COLO668 (cell line): ENCODE measurements at regions not wholly inside any gene's neighbourhood (a gene's known extent, or its start where the extent isn't known, plus 50 kb on each side); places are given as distances from the start of the nearest gene placed in this dataset.

Experiments
- DNase-seq: peaks from one replicate; lab custom pipeline; 2025; ENCODE audit not compliant: unreplicated experiment; lab: John Stamatoyannopoulos, UW

DNA sequence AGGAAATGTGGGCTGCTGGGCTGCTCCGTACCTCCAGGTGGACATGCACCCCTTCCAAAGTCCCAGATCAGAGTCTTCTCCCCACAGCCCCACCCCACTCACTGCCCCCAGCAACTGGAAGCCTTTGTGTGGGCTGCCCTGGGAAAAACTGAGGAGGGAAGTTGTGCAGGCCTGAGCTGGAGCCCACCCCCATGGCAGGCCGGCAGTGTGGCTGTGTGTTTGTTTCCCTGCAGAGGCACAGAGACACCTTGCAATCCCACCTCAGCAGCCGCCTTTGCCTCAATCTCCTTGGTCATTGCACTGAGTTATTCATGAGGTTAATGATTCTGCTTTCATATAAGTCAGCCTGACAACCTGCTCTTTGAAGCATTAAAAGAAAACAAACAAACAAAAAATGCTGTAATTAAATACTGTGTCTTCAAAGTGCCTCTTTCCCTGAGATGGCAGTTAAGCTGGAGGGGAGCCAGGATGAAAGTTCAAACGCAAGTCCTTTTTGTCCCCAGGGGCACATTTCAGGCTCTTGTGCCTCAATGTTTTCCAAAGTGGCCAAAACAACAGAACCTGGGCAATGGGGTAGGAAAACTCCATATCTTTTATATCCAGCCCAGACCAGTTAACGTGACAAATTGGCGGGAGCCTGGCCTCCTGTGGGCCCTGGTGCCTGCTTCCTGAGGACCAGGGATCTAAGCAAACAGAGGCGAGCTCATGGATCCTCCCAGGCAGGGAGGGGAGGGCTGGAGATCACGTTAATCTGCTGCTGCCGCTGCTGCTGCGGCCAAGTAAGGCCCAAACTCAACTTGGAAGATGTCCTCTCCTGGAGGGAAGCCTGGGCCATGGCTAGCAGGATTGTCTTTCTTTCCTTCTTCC lies 51.9 kb upstream of the TSPAN11 start:
- DNase-seq = peak; percentile 75

DNA sequence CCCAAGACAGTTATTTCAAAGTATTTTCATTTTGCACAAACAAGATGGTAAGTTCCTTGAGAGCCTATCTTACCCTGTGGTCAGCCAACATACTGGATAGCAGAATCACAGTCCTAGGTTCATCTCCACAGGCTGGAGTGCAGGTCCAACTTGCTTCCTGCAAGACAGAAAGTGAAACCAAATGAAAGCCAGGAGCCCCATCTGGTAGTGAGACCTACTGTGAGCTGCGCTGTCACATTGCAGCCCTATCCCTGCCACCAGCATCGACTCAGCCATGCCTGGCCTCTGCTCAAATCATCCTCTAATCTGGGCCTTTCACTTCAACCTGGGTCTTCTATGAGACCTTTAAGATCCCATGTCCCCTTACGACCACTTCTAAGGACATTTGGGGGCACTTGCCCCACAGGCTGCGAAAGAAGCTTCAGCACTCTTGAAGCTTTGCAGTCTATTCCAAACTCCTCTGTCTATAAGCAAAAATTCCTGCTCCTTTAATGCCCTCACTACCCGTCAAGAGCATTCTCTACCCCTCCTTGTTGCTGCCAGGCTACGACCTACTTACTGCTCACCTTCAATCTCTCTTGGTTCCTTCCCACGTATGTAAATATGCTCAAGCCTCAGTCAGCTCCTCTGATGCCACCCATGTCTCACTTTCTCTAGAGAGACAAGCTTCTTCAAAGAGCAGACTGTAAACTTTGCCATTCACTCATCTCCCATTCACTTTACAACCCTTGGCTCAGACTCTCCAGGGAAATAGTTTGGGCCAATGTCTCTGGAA lies 55.9 kb upstream of the TSPAN11 start:
- DNase-seq = no peak

DNA sequence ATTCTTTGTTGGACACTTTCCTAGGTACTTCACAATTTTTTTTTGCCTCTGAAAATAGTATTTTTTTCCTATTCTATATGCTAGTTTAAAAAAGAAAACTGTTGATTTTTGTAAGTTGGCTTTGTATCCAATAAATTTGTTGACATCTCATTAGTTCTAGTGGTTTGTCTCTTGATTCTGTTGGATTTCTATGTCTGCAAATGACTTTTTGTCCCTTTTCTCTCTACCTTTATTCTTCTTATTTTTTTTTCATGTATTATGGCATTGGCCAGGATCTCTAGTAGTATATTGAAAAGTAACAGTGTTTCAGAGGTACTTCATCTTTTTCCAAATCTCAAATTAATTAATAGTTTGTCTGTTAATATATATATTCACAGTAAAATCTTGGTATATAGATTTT lies 59.1 kb upstream of the TSPAN11 start:
- DNase-seq = no peak

DNA sequence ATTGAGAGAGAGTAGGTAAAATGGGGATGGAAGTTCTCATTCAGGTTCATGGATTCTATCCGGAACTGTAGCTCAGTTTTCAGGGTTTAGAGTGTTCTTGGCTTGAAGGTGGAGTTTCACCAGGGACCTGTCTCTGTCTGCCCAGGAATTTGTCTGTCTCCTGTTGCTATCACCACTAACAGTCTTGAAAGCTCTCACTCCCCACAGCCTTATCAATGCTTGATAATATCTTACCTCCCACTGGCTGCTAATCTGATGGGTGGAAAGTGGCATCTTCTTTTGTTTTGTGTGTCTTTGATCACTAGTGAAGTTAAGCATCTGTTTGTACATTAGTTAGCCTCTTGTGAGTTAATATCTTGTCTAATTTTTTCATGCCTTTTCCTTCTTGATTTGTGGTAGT lies 60.3 kb upstream of the TSPAN11 start:
- DNase-seq = no peak

DNA sequence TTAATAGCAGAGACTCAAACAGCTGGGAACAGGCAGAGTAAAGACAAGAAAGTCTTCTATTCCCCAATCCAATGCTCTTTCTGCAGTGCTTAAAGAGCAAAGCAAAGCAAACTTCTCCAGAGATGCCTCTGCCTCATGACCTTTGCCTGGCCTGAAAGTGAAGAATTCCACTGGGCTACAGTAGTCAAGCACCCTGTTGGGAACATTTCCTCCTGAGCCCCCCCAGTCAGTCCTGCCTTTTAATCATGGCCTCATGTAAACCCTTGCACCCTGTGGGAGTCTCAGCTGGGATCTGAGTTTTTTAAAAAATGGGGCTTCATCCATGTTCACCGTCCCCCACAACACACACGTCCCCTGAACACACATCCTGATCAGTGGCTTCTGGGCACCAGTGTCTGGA lies 62.7 kb upstream of the TSPAN11 start:
- DNase-seq = no peak

DNA sequence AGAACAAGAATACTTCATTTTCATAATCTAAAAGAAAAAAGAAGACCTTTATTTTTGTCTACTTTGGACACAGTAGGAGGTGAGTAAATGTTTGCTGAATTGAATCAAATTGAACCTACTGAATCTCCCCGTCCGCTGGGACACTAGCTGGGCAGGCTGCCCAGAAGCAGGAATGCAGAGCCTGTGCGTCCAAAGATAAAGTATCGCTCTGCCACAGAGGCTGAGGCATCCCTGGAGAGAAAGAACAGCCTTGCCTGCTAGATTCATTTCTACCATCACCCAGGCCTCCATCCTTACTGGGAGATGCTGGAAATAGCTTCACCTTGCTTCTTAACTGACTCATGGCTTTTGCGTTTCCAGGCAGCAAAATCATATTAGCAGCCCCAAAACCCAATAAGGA lies 64.1 kb upstream of the TSPAN11 start:
- no peak for DNase-seq

DNA sequence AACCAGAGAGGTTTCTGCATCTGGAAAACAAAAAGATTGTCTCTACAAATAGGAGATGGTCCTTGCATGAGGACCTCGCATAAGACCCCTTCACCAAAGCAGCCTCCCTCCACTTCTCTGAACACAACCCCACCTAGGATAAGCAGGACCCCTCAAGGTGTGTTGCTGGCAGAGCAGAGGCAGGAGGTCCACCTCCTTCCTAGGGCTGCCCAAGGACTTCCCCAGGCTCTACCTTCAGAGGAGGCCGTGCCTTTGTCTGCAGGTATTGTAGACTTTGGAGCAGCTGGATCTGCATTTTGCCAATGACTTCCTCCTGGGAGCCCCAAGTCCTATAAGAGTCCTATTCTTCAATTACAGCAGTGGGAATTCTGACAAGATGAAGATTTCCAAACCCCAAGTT lies 67.3 kb upstream of the TSPAN11 start:
- no peak for DNase-seq

DNA sequence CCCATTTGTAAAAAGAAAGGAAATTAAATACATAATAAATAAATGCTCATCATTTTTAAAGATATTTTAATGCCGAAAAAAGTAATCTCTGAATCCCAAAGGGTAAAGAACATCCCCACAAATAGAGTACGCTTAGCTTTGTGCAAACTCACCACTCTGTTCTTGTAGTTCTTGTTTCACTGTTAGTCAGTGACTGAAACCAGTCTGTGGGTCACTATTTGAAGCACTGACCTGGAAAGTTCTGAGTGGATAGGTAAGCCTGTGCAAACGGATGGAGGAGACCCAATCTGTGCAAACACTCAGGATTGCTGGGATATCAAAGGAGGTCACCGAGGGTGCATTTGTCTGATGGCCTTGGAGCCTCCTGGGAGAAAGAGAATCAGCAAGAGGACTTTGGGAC lies 68.1 kb upstream of the TSPAN11 start:
- DNase-seq = no peak

DNA sequence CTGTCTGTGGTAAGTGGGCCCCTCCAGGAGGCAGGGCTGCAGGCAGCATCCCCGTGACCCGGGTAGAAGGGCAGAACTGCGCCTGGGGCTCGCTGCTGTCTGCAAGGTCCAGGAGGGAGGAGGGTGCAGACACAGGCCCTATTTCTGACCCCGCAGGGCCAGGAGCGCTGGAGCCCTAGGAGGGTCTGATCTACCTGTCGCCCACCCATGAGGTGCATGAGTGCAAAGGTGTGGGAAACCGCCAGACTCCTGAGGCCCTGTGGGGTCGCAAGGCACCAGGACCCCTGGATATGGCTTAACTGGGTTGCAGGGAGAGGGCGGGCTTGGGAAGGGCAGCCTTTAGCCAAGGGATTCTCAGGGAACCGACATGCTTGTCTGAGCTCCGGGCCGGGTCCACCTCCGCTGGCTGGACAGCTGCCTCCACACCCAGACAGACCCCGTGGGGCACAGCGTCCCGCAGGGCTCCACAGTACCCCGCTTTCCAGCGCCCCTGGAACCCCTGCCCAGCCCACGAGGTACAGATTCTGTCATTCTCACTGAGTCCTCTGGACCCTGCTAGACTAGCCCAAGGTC lies 72.9 kb upstream of the TSPAN11 start:
- DNase-seq = no peak

DNA sequence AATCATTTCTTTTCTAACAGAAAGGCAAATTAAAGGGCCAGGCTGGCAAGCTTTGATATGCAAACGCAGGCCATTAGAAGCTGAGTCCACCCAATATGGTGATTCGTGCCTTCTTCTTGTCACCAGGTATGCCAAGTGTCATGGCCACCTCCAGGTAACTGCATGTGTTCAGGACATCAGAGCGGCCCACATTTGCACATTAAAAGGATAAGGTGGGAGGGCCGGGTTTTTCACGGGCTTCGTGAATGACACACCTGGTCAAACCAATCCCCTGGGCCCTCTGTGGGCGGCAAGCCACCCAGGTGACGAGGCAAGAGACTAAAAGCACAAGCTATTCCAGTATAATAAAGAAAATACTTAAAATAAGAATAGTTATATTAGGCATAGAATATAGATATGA lies 75.9 kb upstream of the TSPAN11 start:
- no peak for DNase-seq

DNA sequence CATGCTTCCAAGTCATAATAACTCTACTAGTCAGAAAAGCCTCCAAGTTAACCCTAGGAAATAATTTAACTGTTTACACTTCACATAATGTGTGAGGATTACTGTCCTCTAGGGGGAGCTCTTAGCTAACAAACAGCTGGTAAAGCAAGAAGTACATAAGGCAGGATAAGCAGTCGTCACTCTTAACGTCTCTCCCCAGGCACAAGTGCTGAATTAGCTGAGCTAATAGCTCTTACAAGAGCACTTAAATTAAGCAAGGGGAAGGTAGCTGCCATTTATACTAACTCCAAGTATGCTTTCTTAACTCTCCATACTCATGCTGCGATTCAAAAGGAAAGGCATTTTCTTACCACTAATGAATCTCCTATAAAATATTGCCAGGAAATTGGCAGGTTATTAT lies 79.3 kb upstream of the TSPAN11 start:
- peak; percentile 32 for DNase-seq

DNA sequence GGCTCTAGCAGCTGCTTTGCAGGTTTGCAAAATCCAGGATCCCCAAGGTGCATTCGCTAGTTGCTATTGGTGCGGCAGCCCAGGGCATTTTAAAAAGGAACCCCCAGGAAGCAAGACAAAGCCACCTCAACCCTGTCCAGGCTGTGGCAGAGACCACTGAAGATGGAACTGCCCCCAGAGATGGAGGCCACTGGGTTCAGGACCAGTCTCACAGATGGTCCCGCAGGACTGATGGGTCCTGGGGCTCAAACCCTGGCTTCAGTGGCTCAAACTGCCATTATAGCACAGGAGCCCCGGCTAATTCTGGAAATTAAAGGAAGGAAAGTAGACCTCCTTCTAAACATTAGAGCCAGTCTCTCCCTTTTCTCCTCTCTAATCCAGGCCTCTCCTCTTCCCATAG lies 79.8 kb upstream of the TSPAN11 start:
- DNase-seq = no peak

DNA sequence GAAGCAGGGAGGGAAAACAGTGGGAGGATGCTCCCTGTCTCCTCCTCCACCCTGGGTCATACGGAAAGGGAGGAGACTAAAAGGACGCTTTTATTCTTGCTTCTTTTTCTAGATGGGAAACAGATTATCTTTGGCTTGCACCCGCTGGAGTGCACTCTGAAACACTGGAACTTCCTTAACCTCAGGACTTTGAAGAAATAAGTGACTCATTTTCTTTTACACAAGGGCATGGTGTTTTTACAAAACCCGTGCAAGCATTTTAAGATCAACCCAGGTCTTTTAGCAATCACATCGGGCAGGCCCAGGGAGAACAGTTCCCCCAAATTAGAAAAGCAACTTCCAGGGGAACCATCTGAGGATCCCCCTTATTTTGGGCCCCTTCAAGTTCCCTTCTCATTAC lies 80.9 kb upstream of the TSPAN11 start:
- DNase-seq = no peak

DNA sequence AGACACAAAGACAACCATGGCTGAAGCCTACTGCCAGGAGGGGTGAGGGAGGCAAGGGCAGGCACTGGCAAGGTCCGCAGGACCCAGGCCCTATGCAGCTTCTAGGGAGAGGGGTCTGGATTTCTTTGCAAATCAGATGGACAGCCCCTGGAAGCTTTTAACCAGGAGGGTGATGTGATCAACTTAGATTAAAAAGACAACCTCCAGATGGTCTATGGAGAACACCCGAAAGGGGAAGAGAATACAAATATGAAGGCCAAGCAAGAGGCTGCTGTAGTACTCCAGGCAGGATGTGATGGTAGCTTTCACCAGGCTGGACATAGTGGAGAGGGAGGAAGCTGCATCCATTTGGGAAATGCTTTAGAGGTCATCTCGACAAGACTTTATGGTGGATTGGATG lies 83.3 kb upstream of the TSPAN11 start:
- DNase-seq = no peak

DNA sequence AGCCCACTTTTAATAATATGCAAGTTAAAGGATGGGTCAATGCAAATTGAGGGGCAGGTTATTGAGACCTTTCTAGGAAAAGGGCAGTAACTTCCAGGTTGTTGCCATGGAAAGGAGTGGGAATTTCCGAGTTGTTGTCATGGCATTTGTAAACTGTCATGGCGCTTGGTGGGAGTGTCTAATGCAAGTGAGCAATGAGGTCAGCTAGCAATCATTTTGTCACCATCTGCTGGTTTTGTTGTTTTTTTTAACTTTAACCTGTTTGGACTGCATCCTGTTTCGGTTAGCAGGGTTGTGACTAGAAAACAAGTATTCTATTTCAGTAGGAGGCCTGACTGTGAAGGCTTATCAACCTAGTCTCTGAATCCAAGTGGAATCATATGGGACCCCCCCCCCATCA lies 85.8 kb upstream of the TSPAN11 start:
- DNase-seq = no peak

DNA sequence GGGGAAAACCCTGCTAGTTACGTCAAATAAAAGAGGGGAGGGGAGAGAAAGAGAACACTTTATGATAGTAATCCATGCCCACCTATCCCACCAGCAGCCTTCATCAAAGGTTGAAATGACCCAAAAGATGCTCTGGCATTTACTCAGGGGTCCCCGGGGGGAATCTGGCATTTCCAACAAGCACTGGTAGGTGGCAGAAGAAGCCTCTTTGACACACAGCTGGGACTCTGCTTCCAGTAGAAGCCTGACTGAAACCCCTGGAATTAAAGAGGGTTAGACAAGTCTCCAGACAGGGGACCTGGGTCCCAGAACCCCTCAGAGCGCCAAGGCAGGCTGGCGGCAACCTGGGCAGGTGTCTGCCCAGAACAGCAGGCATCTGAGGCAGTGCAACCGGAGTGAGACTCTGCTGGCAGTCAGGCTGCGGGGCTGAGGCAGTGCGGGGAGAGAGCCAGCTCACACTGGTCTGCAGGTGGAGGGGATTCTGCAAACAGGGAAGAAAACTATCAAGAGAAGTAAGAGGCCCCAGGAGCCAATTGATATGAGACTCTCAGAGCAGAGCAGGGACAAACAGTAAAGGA lies 85.0 kb upstream of the CAPRIN2 start:
- DNase-seq = no peak

DNA sequence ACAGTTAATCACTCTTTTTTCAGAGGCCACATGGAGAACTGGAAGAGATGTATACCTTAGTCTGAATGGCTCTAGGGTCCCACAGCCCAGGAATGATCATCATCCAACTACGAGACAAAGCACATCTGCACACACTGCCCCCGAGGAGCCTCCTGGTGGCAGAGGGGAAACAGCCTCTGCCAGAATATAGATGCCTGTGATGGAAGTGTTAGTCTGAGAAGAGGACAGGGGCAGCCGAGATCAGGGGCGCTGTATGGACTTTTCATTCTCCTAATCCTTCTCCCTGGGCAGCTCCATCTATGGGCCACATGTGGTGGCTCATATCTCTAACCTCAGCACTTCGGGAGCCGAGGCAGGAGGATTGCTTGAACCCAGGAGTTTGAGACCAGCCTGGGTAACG lies 82.8 kb upstream of the CAPRIN2 start:
- DNase-seq = no peak

DNA sequence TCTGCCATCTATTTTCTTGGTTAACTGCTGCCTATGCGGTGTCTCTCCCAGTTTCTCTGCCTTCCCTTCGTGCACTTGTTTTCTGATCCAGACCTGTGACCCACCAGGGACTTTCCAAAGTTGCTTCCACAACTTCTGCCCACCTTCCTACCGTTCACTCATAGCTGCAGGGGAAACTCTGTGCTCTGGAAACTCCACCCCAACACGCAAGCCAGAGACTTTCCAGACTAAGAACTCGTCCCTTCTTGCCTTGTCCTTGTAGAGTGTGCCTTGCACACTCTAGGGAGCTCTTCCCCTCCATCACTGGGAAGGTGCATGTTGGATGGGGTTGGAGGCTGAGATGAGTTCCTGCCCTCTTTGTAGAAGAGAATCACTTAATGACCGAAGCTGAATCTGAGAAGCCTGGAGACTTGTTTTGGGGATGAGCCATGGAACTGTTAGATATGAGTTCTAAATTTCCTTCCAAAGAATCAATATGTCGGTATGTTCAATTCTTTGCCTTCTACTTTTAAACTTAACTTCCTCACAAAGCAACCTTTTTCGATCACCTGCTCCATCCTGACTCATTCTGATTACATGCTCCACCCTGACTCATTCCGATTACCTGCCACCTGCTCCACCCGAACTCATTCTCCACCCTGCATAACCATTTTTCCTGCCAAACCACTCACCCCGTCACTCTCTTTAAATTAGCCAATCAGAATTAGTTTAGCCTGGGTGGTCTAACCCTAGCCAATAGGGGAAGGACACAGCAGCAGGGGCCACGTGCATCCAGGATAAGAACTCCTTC lies 82.1 kb upstream of the CAPRIN2 start:
- no peak for DNase-seq

DNA sequence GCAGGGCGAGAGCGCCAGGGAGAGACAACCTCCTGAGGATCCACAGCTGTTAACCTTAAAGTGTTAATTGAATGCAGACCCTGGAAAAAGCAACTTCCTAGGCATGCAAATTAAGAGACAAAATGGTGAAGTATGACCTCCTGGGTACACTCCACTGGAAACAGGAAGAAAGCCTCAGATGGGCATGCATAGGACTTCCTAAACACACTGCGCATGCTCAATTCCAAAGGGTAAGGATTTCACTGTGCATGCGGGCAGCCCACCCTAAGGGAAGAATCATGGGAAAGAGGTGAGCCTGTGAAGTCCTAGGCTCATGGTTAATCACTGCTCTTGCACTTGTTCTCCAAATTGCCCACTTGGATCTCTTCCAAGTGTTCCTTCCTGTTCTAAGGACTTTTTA lies 80.5 kb upstream of the CAPRIN2 start:
- no peak for DNase-seq

DNA sequence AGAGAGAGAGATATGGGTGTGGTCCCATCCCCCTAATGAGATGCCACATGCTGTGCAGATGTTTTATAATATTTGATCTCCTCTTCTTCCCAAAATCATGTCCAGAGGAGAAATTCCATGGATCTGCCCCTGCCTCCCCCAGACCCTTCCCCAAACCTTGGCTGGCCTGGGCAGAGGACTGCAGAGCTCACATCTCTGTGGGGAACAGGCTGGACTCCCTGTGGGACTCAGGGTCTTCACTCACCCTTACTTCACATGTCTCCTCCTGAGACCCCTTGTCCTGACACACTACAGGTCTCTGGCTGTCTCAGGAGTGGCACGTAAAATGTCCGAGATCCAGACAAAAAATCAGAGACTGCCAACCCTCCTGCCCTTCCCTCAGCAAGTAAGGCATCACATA lies 76.0 kb upstream of the CAPRIN2 start:
- no peak for DNase-seq

DNA sequence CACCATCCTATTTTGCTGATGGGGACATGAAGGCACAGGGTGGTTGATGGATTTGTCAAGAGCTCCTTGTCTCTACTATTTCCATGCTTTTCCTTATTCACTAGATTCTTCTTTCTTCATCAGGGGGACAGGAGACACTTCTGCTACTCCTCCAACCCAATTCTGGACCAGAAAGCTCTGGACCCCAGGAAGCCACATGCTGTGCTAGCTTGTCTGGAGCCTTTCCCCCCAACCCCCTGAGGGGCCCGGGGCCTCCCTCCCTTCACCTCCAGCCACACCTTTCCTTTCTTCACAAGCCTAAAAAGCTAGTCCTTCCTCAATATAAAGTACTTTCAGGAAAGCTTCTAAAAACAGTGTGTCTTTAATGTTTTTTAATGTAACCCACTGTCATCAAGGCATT lies 75.1 kb upstream of the CAPRIN2 start:
- DNase-seq = no peak
